HepG2 (cell line): ENCODE measurements at regions not wholly inside any gene's neighbourhood (a gene's known extent, or its start where the extent isn't known, plus 50 kb on each side); places are given as distances from the start of the nearest gene placed in this dataset.

ENCODE experiments used
- ATAC-seq: fragments of 200-7000 bp; cut with Tn5 transposase; 3 replicates; pipeline ENCODE4 v1.9.1; 2020; ENCODE audit warnings: mild to moderate bottlenecking, moderate library complexity
- BruUV-seq: library from RNA; stranded (reverse); fragments of 400-500 nt; replicated peaks from 2 replicates; lab custom pipeline; 2021; lab: Mats Ljungman, UMichigan
- CTCF ChIA-PET: fragments of 300-600 bp; formaldehyde crosslinking; extraction: SDS; loops from one replicate; lab custom pipeline; 2021; ENCODE audit warnings: low total read pairs, inconsistent platforms, low intra/inter-chr PET ratio; lab: Yijun Ruan, JAX
- POLR2A ChIA-PET: fragments of 350-600 bp; sonication (Branson Sonifier 250); formaldehyde crosslinking; loops from one replicate; lab custom pipeline; 2020; ENCODE audit warnings: antibody characterized with exemption, inconsistent platforms; lab: Yijun Ruan, JAX
- DNase-seq: peaks from one replicate; pipeline ENCODE4 v3.0.0-alpha.2; 2015; ENCODE audit warnings: low spot score
- FAIRE-seq: peaks from 3 replicates; lab custom pipeline; 2011; peaks lifted over from hg19 to GRCh38; lab: Jason Lieb, UNC
- H2AFZ ChIP-seq: one replicate; pipeline ENCODE4 v1.6.1; 2011; ENCODE audit warnings: low read length, inconsistent platforms
- H3K27ac ChIP-seq: fragments of 300-600 bp; 3 replicates; pipeline ENCODE4 v1.8.0; 2011; ENCODE audit warnings: mixed run types, mild to moderate bottlenecking, mixed read lengths, low read length, inconsistent platforms; ENCODE audit not compliant: insufficient read depth; ENCODE audit errors: extremely low read length
- H3K27me3 ChIP-seq, 2 experiments: fragments of 200-600 bp in 1 of 2; 2 replicates in 1 of 2; 3 replicates in 1 of 2; pipeline versions ENCODE4 v1.6.0 to v1.8.0; 2011; ENCODE audit warnings: low read length in 2 of 2, mild to moderate bottlenecking in 2 of 2, moderate library complexity in 2 of 2, inconsistent platforms in 1 of 2; ENCODE audit not compliant: insufficient read depth in 2 of 2, control insufficient read depth in 1 of 2
- H3K36me3 ChIP-seq, 2 experiments: fragments of 200-600 bp in 1 of 2; replicated peaks in 1 of 2; 2 replicates in 1 of 2; 3 replicates in 1 of 2; pipeline versions ENCODE4 v1.5.1 to v1.8.0; 2011; ENCODE audit warnings: low read length in 2 of 2, inconsistent platforms in 1 of 2; ENCODE audit not compliant: insufficient read depth in 2 of 2, control insufficient read depth in 1 of 2
- H3K4me1 ChIP-seq: 2 replicates; pipeline ENCODE4 v1.5.1; 2012; ENCODE audit warnings: low read length, inconsistent platforms; ENCODE audit not compliant: insufficient read depth
- H3K4me2 ChIP-seq: 2 replicates; pipeline ENCODE4 v1.6.0; 2011; ENCODE audit warnings: low read depth, low read length, inconsistent platforms
- H3K4me3 ChIP-seq, 3 experiments: fragments of 200-600 bp in 1 of 3; sonication (generic), shearing (Covaris generic) in 1 of 3; replicated peaks in 1 of 3; 2 replicates each; pipeline ENCODE4 v1.5.1; 2011 to 2016; ENCODE audit warnings: low read length in 3 of 3, inconsistent platforms in 2 of 3, low read depth in 2 of 3, mild to moderate bottlenecking in 2 of 3, control low read depth in 1 of 3, mixed read lengths in 1 of 3; ENCODE audit not compliant: insufficient read depth in 1 of 3
- H3K79me2 ChIP-seq: one replicate; pipeline ENCODE4 v1.6.1; 2011; ENCODE audit warnings: low read length, inconsistent platforms; ENCODE audit not compliant: insufficient read depth
- H3K9ac ChIP-seq: 2 replicates; pipeline ENCODE4 v1.6.0; 2011; ENCODE audit warnings: mild to moderate bottlenecking, low read depth, low read length, inconsistent platforms; ENCODE audit not compliant: insufficient read depth
- H3K9me3 ChIP-seq: 2 replicates; pipeline ENCODE4 v1.5.1; 2012; ENCODE audit warnings: mild to moderate bottlenecking, low read length
- H4K20me1 ChIP-seq: 2 replicates; pipeline ENCODE4 v1.6.0; 2011; ENCODE audit warnings: inconsistent platforms, mild to moderate bottlenecking, low read length, moderate library complexity; ENCODE audit not compliant: insufficient read depth
- ETS1 ChIP-seq: sonication (generic); formaldehyde crosslinking; IDR thresholded peaks from 2 replicates; pipeline ENCODE4 v1.4.0; 2020; ENCODE audit warnings: missing genetic modification reagents
- ETV5 ChIP-seq: IDR thresholded peaks from 2 replicates; pipeline ENCODE4 v1.6.1; 2018; ENCODE audit warnings: missing biosample characterization, missing genetic modification reagents, inconsistent platforms, borderline replicate concordance
- HNF4A ChIP-seq: sonication (generic); formaldehyde crosslinking; IDR thresholded peaks from 2 replicates; pipeline ENCODE4 v1.4.0; 2020; ENCODE audit warnings: missing genetic modification reagents
- HOXA9 ChIP-seq: sonication (generic); formaldehyde crosslinking; IDR thresholded peaks from 2 replicates; pipeline ENCODE4 v1.8.1; 2022; ENCODE audit warnings: missing genetic modification reagents, mild to moderate bottlenecking, moderate library complexity, borderline replicate concordance
- ISX ChIP-seq: sonication (generic); formaldehyde crosslinking; conservative IDR thresholded peaks from 2 replicates; pipeline ENCODE4 v1.5.0; 2020; ENCODE audit warnings: missing genetic modification reagents
- LBX2 ChIP-seq: sonication (generic); formaldehyde crosslinking; IDR thresholded peaks from 2 replicates; pipeline ENCODE4 v1.5.0; 2020; ENCODE audit warnings: missing genetic modification reagents, mild to moderate bottlenecking, borderline replicate concordance
- NFYB ChIP-seq: sonication (generic); formaldehyde crosslinking; IDR thresholded peaks from 2 replicates; pipeline ENCODE4 v1.4.0; 2020; ENCODE audit warnings: missing genetic modification reagents
- PAWR ChIP-seq: sonication (generic); formaldehyde crosslinking; IDR thresholded peaks from 2 replicates; pipeline ENCODE4 v1.4.0; 2020; ENCODE audit warnings: missing genetic modification reagents, mild to moderate bottlenecking, borderline replicate concordance
- ZBTB4 ChIP-seq: sonication (generic); formaldehyde crosslinking; IDR thresholded peaks from 2 replicates; pipeline ENCODE4 v1.4.0; 2020; ENCODE audit warnings: missing genetic modification reagents, mild to moderate bottlenecking, borderline replicate concordance
- ZUFSP ChIP-seq: sonication (generic); formaldehyde crosslinking; IDR thresholded peaks from 2 replicates; pipeline ENCODE4 v1.9.0; 2021; ENCODE audit warnings: missing genetic modification reagents, mild to moderate bottlenecking, borderline replicate concordance
- WGBS: methylation state at CpG from one replicate; pipeline ENCODE4 v1.1.6; 2017; ENCODE audit warnings: low lambda C conversion rate; 5-methylcytosine and 5-hydroxymethylcytosine counted together
- in situ Hi-C: cut with HindIII; loops from 2 replicates; pipeline ENCODE4 v1.10.0; 2017; ENCODE audit warnings: low pct_unique_long_range_greater_than_20kb; ENCODE audit not compliant: extremely low pct_ligation_motif_present
- intact Hi-C: fragments of 100-400 bp; cut with micrococcal nuclease; formaldehyde crosslinking; loops from one replicate; pipeline ENCODE4 v1.10.0; 2022; ENCODE audit not compliant: unreplicated experiment

- Histone ChIP-seq H3K4me2 (no peak overlapping the region), H3K36me3 (no peaks in the 10 kb centered on the region), H3K9ac (no peak overlapping the region), H2AFZ (no peak overlapping the region), H3K79me2 (no peaks in the 10 kb centered on the region), H3K27ac (no peak overlapping the region), H3K4me3 (no peak overlapping the region), H3K9me3 (no peaks in the 10 kb centered on the region; the same call in 1 of the 2 replicates), H4K20me1 (no peaks in the 10 kb centered on the region), H3K4me1 (no peaks in the 10 kb centered on the region), H3K27me3 (no peaks in the 10 kb centered on the region; a peak in 1 of 5 replicates)
- FAIRE-seq (no peak), ATAC-seq (no peak), DNase-seq (no peak)
- CTCF ChIA-PET = no interaction called here
- in situ Hi-C loops (no loop called here), intact Hi-C loops (no loop called here)
- BruUV-seq = no TSS peak
- POLR2A ChIA-PET = no interaction called here
- 4% methylated on average over 1 of the region's 1 CpG for WGBS
- TF ChIP-seq NFYB (CRISPR knock-in tag) (no peak), HOXA9 (CRISPR knock-in tag) (no peak), LBX2 (CRISPR knock-in tag) (no peak), ISX (CRISPR knock-in tag) (no peak), HNF4A (CRISPR knock-in tag) (no peak), ZUFSP (CRISPR knock-in tag) (no peak), ZBTB4 (CRISPR knock-in tag) (no peak), PAWR (CRISPR knock-in tag) (no peak), ETS1 (no peak), ETV5 (CRISPR knock-in tag) (no peak)
Observed at GRCh38 chr5:39906146-39906545, 481.4 kb upstream of the DAB2 start.
